Esophagus squamous epithelium (tissue), 5 donors: ENCODE measurements at regions not wholly inside any gene's neighbourhood (a gene's known extent, or its start where the extent isn't known, plus 50 kb on each side); places are given as distances from the start of the nearest gene placed in this dataset.

Experiments used
- DNase-seq: peaks from one replicate; lab custom pipeline; 2025; lab: John Stamatoyannopoulos, UW
- H3K27ac ChIP-seq, 4 donors: fragments of 200-600 bp; sonication (generic); one replicate each; pipeline ENCODE4 v1.5.1; 2016 to 2019; ENCODE audit warnings: mild to moderate bottlenecking in 1 of 4
- H3K27me3 ChIP-seq, 4 donors: fragments of 200-600 bp; sonication (generic); 1 replicate in 3 of 4; 2 replicates in 1 of 4; pipeline versions ENCODE4 v1.5.1 to v1.6.0; 2017 to 2021; ENCODE audit warnings: antibody characterized with exemption in 1 of 4
- H3K36me3 ChIP-seq, 3 donors: fragments of 200-600 bp; sonication (generic); one replicate each; pipeline ENCODE4 v1.5.1; 2016 to 2019
- H3K4me1 ChIP-seq, 3 donors: fragments of 200-600 bp; sonication (generic); one replicate each; pipeline ENCODE4 v1.5.1; 2017 to 2019
- H3K4me3 ChIP-seq, 4 donors: fragments of 200-600 bp; sonication (generic); 1 replicate in 3 of 4; 2 replicates in 1 of 4; pipeline ENCODE4 v1.5.1; 2016 to 2019; ENCODE audit warnings: mild to moderate bottlenecking in 2 of 4, moderate library complexity in 1 of 4
- H3K9me3 ChIP-seq, 3 donors: fragments of 200-600 bp; sonication (generic); one replicate each; pipeline ENCODE4 v1.5.1; 2016 to 2019
- CTCF ChIP-seq, 6 experiments: fragments of 450-650 bp in 4 of 6; fragments of 200-600 bp in 2 of 6; sonication (generic) in 2 of 6; IDR thresholded peaks; one replicate each; pipeline ENCODE4 v1.5.1; 2016 to 2019; ENCODE audit warnings: antibody characterized with exemption in 6 of 6, mild to moderate bottlenecking in 4 of 6, moderate library complexity in 4 of 6
- POLR2A ChIP-seq, 4 donors: fragments of 450-650 bp; IDR thresholded peaks; one replicate each; pipeline ENCODE4 v1.6.1; 2017; ENCODE audit warnings: antibody characterized with exemption in 4 of 4, mild to moderate bottlenecking in 4 of 4, moderate library complexity in 3 of 4
- WGBS, 2 donors: methylation state at CpG; one replicate each; pipeline ENCODE4 v1.1.5; 2018; 5-methylcytosine and 5-hydroxymethylcytosine counted together
- intact Hi-C: fragments of 100-400 bp; cut with DNase I; formaldehyde crosslinking; loops from one replicate; pipeline ENCODE4 v1.15.0; 2022
- donor health status: DM: yes; HTN: yes; CAD: no.

- no peaks in the 10 kb centered on the region for H3K27me3 ChIP-seq
- peak overlapping the region in 3 of 4 donors; percentile 42 to 58 (median 43) for H3K27ac ChIP-seq
- 36 to 46% methylated on average over 2 of the region's 2 CpGs for whole genome bisulfite sequencing, 2 donors
- no peaks in the 10 kb centered on the region for H3K36me3 ChIP-seq
- peaks cover 0 to 10% (median 0%) of the 10 kb centered on the region in 3 donors for H3K4me1 ChIP-seq
- H3K4me3 ChIP-seq: no peak overlapping the region
- intact Hi-C loops: no loop called here
- no peak for DNase-seq
- TF ChIP-seq POLR2A (IDR thresholded peaks at IDR 0.05): no peak
- TF ChIP-seq CTCF (IDR thresholded peaks at IDR 0.05): no peak
- no peaks in the 10 kb centered on the region for H3K9me3 ChIP-seq
Observed at GRCh38 chr10:59099481-59099880, 77.0 kb upstream of the PHYHIPL start.

- no peak for TF ChIP-seq CTCF (IDR thresholded peaks at IDR 0.05)
- no peak for TF ChIP-seq POLR2A (IDR thresholded peaks at IDR 0.05)
- Histone ChIP-seq H3K27ac (no peak overlapping the region), H3K4me3 (no peak overlapping the region), H3K4me1 (peaks cover 0 to 10% (median 0%) of the 10 kb centered on the region in 3 donors), H3K27me3 (no peaks in the 10 kb centered on the region), H3K9me3 (no peaks in the 10 kb centered on the region), H3K36me3 (no peaks in the 10 kb centered on the region)
- intact Hi-C loops: no loop called here
- no peak for DNase-seq
- 60 to 65% methylated on average over 4 of the region's 4 CpGs for WGBS, 2 donors
Observed at GRCh38 chr10:59102394-59102793, 74.0 kb upstream of the PHYHIPL start.

GRCh38 chr10:59104186-59104585, 72.3 kb upstream of the PHYHIPL start:
- H3K27me3 ChIP-seq: no peaks in the 10 kb centered on the region
- DNase-seq: no peak
- no peak overlapping the region for H3K27ac ChIP-seq
- no peaks in the 10 kb centered on the region for H3K36me3 ChIP-seq
- intact Hi-C loops: no loop called here
- H3K4me1 ChIP-seq: peaks cover 0 to 7% (median 0%) of the 10 kb centered on the region in 3 donors
- no peak overlapping the region for H3K4me3 ChIP-seq
- TF ChIP-seq CTCF (IDR thresholded peaks at IDR 0.05) (no peak), POLR2A (IDR thresholded peaks at IDR 0.05) (no peak)
- WGBS, 2 donors: 70 to 72% methylated on average over 4 of the region's 4 CpGs
- no peaks in the 10 kb centered on the region for H3K9me3 ChIP-seq

- H3K27me3 ChIP-seq: no peaks in the 10 kb centered on the region
- no peaks in the 10 kb centered on the region for H3K9me3 ChIP-seq
- no peak overlapping the region for H3K4me3 ChIP-seq
- no peaks in the 10 kb centered on the region for H3K36me3 ChIP-seq
- WGBS, 2 donors: 84 to 91% methylated on average over 1 of the region's 1 CpG
- H3K27ac ChIP-seq: no peak overlapping the region
- TF ChIP-seq CTCF (IDR thresholded peaks at IDR 0.05): no peak
- TF ChIP-seq POLR2A (IDR thresholded peaks at IDR 0.05): no peak
- intact Hi-C loops: no loop called here
- H3K4me1 ChIP-seq: no peaks in the 10 kb centered on the region
- no peak for DNase-seq
Observed at GRCh38 chr10:59106441-59106840, 70.0 kb upstream of the PHYHIPL start.

GRCh38 chr10:59107147-59107546, 69.3 kb upstream of the PHYHIPL start:
- no peaks in the 10 kb centered on the region for H3K9me3 ChIP-seq
- no peak overlapping the region for H3K4me3 ChIP-seq
- WGBS, 2 donors: 74 to 82% methylated on average over 1 of the region's 1 CpG
- no peak for TF ChIP-seq POLR2A (IDR thresholded peaks at IDR 0.05)
- no peak for TF ChIP-seq CTCF (IDR thresholded peaks at IDR 0.05)
- no peaks in the 10 kb centered on the region for H3K4me1 ChIP-seq
- no peaks in the 10 kb centered on the region for H3K27me3 ChIP-seq
- no peak overlapping the region for H3K27ac ChIP-seq
- no peaks in the 10 kb centered on the region for H3K36me3 ChIP-seq
- intact Hi-C loops: no loop called here
- DNase-seq: no peak
